ENCODE measurements at regions not wholly inside any gene's neighbourhood (a gene's known extent, or its start where the extent isn't known, plus 50 kb on each side); places are given as distances from the start of the nearest gene placed in this dataset.

- no peak for FAIRE-seq
Measured at GRCh38 chr2:42930025-42930581, 137.7 kb upstream of the HAAO start.

More at GRCh38 chr2:42930025-42930581, 137.7 kb upstream of the HAAO start:
- Histone ChIP-seq H2AFZ (ENCODE audit: control insufficient read depth, low read depth, low read length) (no peak overlapping the region), H3K27ac (ENCODE audit: control insufficient read depth, insufficient read depth) (no peak overlapping the region), H3K79me2 (ENCODE audit: control insufficient read depth, insufficient read depth, low read length) (no peaks in the 10 kb centered on the region), H3K27me3 (replicated peaks in 1 of 2; ENCODE audit: control insufficient read depth in 2 of 2, insufficient read depth in 2 of 2, low read length in 1 of 2) (no peaks in the 10 kb centered on the region), H3K9me3 (replicated peaks; ENCODE audit: control insufficient read depth, insufficient read depth, low read length) (no peaks in the 10 kb centered on the region), H3K4me3 (no peak overlapping the region), H3K4me2 (ENCODE audit: control insufficient read depth, insufficient read depth) (no peak overlapping the region), H4K20me1 (ENCODE audit: control insufficient read depth, insufficient read depth) (no peaks in the 10 kb centered on the region), H3K4me1 (ENCODE audit: control insufficient read depth, insufficient read depth, low read length) (no peaks in the 10 kb centered on the region), H3K9ac (ENCODE audit: control insufficient read depth, insufficient read depth, low read length) (no peak overlapping the region), H3K36me3 (ENCODE audit: control insufficient read depth in 2 of 2, insufficient read depth in 2 of 2, low read length in 1 of 2) (no peaks in the 10 kb centered on the region)
- ChIA-PET RAD21 (ENCODE audit: unreplicated experiment) (interaction anchor here (1.2 kb wide), 1 partner anchor 72 kb away, joined by 5 read pairs; no protein-coding TSS in a partner anchor), POLR2A (no interaction called here), CTCF (interaction anchor here (0.9 to 3.6 kb wide), 4 partner anchors 15 to 71 kb away, joined by 3 to 18 read pairs (median 5); no protein-coding TSS in a partner anchor), SMC1A (ENCODE audit: uncharacterized antibody, unreplicated experiment) (interaction anchor here (0.6 to 2.2 kb wide), 3 partner anchors 15 to 71 kb away, joined by 3 to 5 read pairs (median 4); no protein-coding TSS in a partner anchor)
- no peak for TF ChIP-seq SPI1 (IDR thresholded peaks at IDR 0.05; ENCODE audit: borderline replicate concordance, insufficient read depth, low read depth, low read length)
- TF ChIP-seq PKNOX1 (IDR thresholded peaks at IDR 0.05) = no peak
- TF ChIP-seq MTA3 (IDR thresholded peaks at IDR 0.05; ENCODE audit: borderline replicate concordance, low read length) = no peak
- no peak for TF ChIP-seq RBBP5 (conservative IDR thresholded peaks at IDR 0.05)
- TF ChIP-seq BCL11A (IDR thresholded peaks at IDR 0.05; ENCODE audit: low read depth, low read length) = no peak
- no peak for TF ChIP-seq JUNB (IDR thresholded peaks at IDR 0.05)
- TF ChIP-seq NFXL1 (IDR thresholded peaks at IDR 0.05; ENCODE audit: borderline replicate concordance) = no peak
- no peak for TF ChIP-seq CBFB (IDR thresholded peaks at IDR 0.05; ENCODE audit: low read depth)
- TF ChIP-seq SUZ12 (IDR thresholded peaks at IDR 0.05; ENCODE audit: unreplicated experiment) = no peak
- no peak for TF ChIP-seq CHD2 (IDR thresholded peaks at IDR 0.05; ENCODE audit: borderline replicate concordance, low read depth, low read length)
- no peak for TF ChIP-seq YBX1 (IDR thresholded peaks at IDR 0.05)
- TF ChIP-seq BCL3 (IDR thresholded peaks at IDR 0.05; ENCODE audit: borderline replicate concordance, insufficient read depth, low read depth, low read length, poor library complexity, severe bottlenecking) = no peak
- no peak for TF ChIP-seq KLF5 (IDR thresholded peaks at IDR 0.05; ENCODE audit: partially characterized antibody)
- TF ChIP-seq NR2C1 (IDR thresholded peaks at IDR 0.05) = no peak
- TF ChIP-seq SREBF1 (IDR thresholded peaks at IDR 0.05; ENCODE audit: low read length) = no peak
- no peak for TF ChIP-seq E2F4 (IDR thresholded peaks at IDR 0.05; ENCODE audit: low read depth, low read length)
- no peak for TF ChIP-seq IKZF2 (IDR thresholded peaks at IDR 0.05)
- in situ Hi-C loops (cut with MboI) (no loop called here), intact Hi-C loops (cut with micrococcal nuclease; ENCODE audit: unreplicated experiment) (no loop called here)
- 9% methylated on average over 5 of the region's 5 CpGs for WGBS (ENCODE audit: insufficient coverage, insufficient replicate concordance, low lambda C conversion rate, missing lambda C conversion rate)
- BruUV-seq (replicated peaks) = no TSS peak
- ATAC-seq = no peak
- no peak for DNase-seq (ENCODE audit: low read depth, low spot score)
